Activated CD4-positive, alpha-beta T cell treated with anti-CD3 and anti-CD28 coated beads, Interleukin-2, amount 10 ng/mL, durations not matched to agents 24 days and 14 days (primary cell): ENCODE measurements at regions not wholly inside any gene's neighbourhood (a gene's known extent, or its start where the extent isn't known, plus 50 kb on each side); places are given as distances from the start of the nearest gene placed in this dataset.

Source experiments
- DNase-seq: peaks from one replicate; pipeline ENCODE4 v3.0.0; 2022
- H3K27ac Mint-ChIP-seq: one replicate; pipeline ENCODE4 v1.8.0; 2022; ENCODE audit warnings: mild to moderate bottlenecking, mixed read lengths
- H3K27me3 Mint-ChIP-seq: one replicate; pipeline ENCODE4 v1.8.0; 2022; ENCODE audit warnings: mixed read lengths
- H3K36me3 Mint-ChIP-seq: one replicate; pipeline ENCODE4 v1.8.0; 2022; ENCODE audit warnings: low read depth, mild to moderate bottlenecking, mixed read lengths
- H3K4me1 Mint-ChIP-seq: one replicate; pipeline ENCODE4 v1.8.0; 2021; ENCODE audit warnings: mixed read lengths
- H3K4me3 Mint-ChIP-seq: one replicate; pipeline ENCODE4 v1.8.0; 2022; ENCODE audit warnings: mild to moderate bottlenecking, moderate library complexity, mixed read lengths
- H3K9me3 Mint-ChIP-seq: one replicate; pipeline ENCODE4 v1.8.0; 2021; ENCODE audit warnings: mixed read lengths
- intact Hi-C: fragments of 100-400 bp; cut with micrococcal nuclease; formaldehyde crosslinking; loops from one replicate; pipeline ENCODE4 v1.15.1; 2023

- intact Hi-C loops = no loop called here
- Mint-ChIP-seq H3K27ac (no peak overlapping the region), H3K4me3 (no peak overlapping the region)
Observed at GRCh38 chr2:18643326-18644114, 54.2 kb upstream of the NT5C1B start.

DNA sequence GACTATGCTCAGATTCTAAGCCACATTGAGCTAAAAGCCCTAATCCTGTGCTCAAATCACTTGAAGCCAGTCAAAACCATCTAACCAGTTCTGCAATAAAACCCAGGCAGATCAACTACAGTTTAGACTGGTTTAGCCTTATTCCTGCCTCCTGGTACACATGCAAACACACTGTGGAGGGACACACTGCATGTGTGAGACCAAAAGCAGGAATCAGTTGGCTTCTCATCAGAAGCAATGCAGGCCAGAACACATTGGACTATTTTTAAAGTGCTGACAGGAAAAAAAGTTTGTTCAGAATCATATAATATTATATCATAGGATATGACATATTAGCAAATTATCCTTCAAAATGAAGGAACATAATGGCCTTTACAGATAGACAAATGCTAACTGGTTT is 52.5 kb upstream of the NT5C1B start:
- H3K36me3 Mint-ChIP-seq = no peaks in the 10 kb centered on the region
- no peaks in the 10 kb centered on the region for H3K4me1 Mint-ChIP-seq
- no peaks in the 10 kb centered on the region for H3K27me3 Mint-ChIP-seq
- H3K4me3 Mint-ChIP-seq = no peak overlapping the region
- peaks cover 18% of the 10 kb centered on the region for H3K9me3 Mint-ChIP-seq
- no peak for DNase-seq
- no peak overlapping the region for H3K27ac Mint-ChIP-seq
- intact Hi-C loops = no loop called here

More at GRCh38 chr2:18643326-18644114, 54.2 kb upstream of the NT5C1B start:
- DNase-seq = no peak
- Mint-ChIP-seq H3K36me3 (no peaks in the 10 kb centered on the region), H3K9me3 (peaks cover 3% of the 10 kb centered on the region), H3K4me1 (no peaks in the 10 kb centered on the region), H3K27me3 (no peaks in the 10 kb centered on the region)

- Mint-ChIP-seq H3K36me3 (peaks cover under 1% of the 10 kb centered on the region), H3K9me3 (peaks cover 33% of the 10 kb centered on the region), H3K4me3 (no peak overlapping the region), H3K27me3 (no peaks in the 10 kb centered on the region), H3K4me1 (no peaks in the 10 kb centered on the region), H3K27ac (no peak overlapping the region)
- intact Hi-C loops = no loop called here
- DNase-seq = no peak
Observed at GRCh38 chr2:18639756-18640453, 50.5 kb upstream of the NT5C1B start.
